GM18517 (cell line): ENCODE measurements at regions not wholly inside any gene's neighbourhood (a gene's known extent, or its start where the extent isn't known, plus 50 kb on each side); places are given as distances from the start of the nearest gene placed in this dataset.

Experiments
- ATAC-seq: cut with Tn5 transposase; IDR thresholded peaks from one replicate; pipeline ENCODE4 v1.9.1; 2021; ENCODE audit warnings: mild to moderate bottlenecking, moderate library complexity; ENCODE audit not compliant: unreplicated experiment

DNA sequence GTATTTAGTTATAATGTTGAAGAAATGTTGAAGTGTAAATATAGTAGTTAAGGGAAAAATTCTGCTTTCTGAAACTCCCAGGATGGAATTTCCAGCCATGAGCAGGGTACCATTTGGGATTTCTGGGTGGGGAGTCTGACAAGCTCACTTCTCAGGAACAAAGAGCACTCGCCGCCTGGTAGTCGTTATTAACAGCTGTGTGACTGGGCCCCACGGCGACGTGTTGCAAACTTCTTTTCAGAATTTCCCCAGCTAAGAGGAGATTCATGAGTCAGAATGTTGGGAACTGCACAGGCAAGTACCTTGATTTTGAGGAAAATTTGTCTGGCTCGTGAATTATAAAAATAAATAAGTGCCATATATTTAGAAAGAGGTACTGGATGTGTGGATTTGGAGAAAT, 103.7 kb downstream of the LACC1 start:
- ATAC-seq = no peak

GRCh38 chr13:43984292-43984691, 104.6 kb downstream of the LACC1 start:
- ATAC-seq = no peak

DNA sequence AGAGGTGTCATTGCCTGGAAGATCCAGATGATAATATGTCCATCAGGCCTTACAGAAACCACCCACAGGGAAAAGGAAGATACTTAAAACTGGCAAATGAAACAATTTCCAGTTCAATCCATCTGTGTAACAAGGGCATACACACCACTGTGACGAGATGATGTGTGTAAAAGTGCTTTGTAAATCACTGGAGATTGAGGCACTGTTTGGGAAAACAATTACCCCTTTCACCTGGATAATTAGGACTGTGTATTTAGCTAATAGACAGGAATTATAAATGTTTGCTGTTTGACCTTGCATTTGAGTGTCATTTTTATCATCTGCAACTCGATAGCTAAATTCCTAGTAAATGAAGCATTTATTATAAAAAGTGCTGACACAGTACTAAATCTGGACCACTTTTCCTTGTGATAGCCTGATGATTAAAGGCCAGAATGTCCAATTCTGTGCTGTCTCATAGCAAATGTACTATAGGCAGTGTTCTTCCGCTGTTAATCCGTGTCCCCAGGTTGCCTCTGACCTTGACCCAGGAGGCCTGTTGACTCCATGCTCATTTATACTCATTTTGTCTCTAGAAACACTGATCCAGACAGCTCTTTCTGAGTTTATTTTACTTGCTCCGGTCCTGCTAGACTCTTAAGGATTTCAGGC, 105.8 kb downstream of the LACC1 start:
- no peak for ATAC-seq

GRCh38 chr13:43986421-43986981, 106.8 kb downstream of the LACC1 start:
- no peak for ATAC-seq

DNA sequence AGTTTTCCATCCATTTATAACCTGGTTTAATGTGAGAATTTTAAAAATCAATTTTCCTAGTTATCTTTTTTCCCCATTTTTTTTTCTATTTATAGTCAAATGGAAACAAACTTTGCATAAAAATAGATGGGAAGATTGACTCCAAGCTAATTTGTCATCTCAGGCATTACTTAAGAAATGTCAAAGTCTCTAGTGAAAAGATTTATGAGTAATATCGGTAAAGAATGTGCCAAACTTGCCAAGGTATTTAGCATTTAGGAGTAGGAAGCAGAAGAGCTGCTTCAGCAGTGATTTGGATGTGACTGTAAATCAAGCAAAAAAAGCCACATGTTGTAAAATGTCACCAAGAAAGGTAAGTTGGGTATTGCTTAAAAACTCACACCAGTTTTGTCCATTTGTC, 108.6 kb downstream of the LACC1 start:
- no peak for ATAC-seq

DNA sequence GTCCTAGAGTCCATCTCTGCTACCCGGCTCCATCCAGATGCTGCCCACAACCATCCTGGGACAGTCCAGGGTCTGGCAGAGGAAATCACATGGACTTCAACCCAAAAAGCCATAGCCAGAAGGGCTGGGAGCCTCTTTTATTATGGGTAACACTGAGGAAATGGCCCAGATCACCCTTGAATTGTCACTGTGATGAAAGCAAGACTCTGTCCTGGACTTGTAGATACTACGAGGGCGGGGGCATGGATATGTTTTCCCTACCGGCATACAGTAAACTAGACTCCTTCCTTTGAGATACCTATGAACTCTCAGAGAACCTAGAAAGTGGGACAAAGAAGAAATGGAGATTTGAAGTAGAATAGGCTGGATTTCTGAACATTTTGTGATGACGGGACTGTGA, 110.3 kb downstream of the LACC1 start:
- no peak for ATAC-seq

DNA sequence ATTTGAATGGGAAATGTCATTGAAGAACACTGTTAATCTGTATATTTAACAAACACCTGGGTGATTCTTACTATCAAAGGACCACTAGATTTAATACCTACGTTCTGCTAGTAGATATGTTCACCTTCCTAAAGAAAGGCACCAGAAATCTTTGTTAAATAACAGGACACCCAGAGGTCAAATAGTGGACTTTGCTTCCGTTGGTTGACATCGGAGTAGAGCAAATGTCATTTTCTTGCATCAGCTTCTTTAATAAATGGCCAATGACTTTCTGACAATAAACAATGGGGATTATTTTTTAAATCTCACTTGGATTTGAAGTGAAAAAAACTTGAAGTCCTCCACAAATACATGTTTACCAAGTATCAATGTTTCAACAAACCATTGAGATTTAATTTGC, 111.1 kb downstream of the LACC1 start:
- no peak for ATAC-seq

GRCh38 chr13:43991773-43992201, 112.1 kb downstream of the LACC1 start:
- no peak for ATAC-seq

GRCh38 chr13:43992211-43992610, 112.5 kb downstream of the LACC1 start:
- no peak for ATAC-seq

- ATAC-seq = no peak
Measured at GRCh38 chr13:43994999-43995859, 115.5 kb downstream of the LACC1 start.

DNA sequence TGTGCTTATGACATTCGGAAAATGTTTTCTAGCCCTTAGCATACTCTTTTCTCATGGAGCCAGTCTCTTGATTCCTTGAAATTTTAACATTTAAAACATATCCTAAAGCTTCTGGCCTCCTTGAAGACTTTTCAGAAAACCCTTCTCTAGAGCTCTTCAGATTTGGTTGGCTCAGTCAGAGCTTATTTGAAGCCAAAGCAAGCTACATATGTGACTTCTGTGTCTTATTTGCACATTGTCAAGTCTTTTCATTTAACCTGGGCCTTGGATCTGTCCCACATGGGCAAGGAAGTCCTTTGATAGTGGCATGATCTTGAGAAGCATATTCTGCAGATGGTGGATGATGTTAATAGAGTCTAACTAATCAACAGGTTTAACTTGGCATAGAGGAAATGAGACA, 116.5 kb downstream of the LACC1 start:
- no peak for ATAC-seq

GRCh38 chr13:44003481-44003880, 123.8 kb downstream of the LACC1 start:
- no peak for ATAC-seq

GRCh38 chr13:44004878-44005277, 125.2 kb downstream of the LACC1 start:
- ATAC-seq = no peak

DNA sequence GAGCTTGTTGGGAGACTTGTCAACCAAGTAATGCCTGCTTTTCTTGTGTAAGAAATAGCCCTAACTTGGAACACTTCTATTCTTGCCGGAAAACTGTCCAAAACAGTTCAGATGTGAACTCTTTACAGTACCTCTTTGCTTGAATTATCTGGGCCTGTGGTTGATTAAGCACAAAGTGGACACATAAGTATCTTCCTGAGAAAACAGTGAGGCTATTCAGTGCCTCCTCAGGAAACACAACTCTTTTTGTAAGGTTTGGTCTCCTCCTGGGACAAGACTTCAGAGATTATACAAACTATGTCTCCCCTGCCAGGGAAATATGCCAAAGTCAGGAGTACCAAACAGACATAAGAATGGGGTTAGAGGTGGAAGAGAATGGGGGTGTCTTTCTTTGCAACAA, 127.7 kb downstream of the LACC1 start:
- no peak for ATAC-seq

GRCh38 chr13:44011036-44011435, 131.3 kb downstream of the LACC1 start:
- ATAC-seq = no peak

DNA sequence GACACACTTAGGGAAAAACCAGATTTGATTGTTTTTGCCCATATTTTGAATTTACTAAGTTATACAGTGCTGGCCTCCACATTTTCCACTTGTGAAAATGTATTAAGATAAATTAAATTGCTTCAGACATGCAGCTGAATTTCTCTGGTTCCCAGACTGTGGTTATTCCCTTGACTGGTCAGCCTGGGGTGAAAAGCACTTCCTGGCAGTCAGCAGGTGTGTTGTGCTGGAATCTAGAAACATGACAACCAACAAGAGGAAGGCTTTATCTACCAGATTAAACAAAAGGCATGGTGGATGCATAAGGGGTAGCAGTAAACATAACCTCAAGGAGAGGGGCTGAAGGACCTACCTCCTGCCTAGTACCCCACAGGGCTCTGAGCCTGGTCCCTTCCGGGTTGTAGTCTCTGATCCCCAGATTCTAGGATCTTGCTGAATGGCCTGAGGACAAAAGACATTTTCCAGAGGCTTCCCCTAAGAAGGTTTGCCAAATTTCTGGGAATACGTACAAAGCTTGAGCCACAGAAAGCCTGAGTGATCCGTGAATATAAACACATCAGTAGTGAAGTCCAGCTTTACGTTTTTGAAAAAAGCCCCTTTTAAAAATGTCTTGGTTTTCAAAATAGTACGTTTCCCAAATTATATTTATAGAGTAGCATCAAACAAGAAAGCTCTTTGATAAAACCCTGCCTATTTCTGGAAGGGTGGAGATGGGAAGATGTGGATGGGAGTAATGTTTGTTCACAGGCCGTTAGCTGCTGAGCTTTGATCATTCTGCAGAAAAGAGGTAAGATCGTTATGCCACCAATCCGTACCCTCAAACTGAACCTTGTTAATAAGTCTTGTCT, 133.4 kb downstream of the LACC1 start:
- ATAC-seq = no peak

DNA sequence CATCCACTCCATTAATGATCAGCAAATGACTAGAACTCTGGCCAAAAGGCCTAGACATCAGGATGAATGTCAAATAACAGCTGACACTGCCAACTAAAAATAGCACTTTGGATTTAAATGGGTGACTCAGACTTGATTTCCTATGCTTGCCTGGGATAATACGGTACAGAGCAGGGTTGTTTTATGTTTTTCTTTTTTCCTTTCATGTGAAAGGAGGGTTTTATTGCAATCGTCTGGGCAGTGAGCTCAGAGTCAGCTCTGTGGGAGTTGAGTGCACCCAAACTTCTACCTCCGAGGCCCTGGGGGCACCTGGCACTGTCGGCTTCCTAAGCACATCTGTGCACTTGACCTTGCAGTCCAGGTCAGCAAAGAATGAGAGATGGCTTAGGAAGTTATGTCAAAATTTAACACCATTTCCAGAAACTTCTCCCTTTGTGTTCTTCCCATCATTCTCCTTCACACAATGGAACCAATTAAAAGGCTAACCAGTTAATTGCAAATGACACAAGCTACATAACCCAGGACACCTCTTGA, 134.1 kb downstream of the LACC1 start:
- no peak for ATAC-seq

DNA sequence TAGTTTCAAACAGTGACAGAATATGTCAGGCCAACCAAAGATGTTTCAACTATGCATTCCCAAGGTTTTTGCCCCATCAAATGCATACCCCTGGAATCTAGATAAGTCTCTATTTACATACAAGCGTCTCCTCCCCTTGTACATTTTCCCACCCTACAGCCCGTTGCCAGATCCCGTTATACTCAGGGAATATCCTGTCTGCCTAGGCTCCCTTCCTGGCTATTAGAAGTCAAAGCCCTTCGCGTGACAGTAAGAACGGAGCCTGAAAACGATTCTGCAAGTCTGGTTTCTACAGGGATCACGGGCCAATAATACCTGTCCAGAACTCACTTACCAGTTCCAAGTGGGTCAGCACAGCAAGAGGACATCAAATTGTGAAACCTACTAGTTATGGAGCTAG, 134.8 kb downstream of the LACC1 start:
- no peak for ATAC-seq

DNA sequence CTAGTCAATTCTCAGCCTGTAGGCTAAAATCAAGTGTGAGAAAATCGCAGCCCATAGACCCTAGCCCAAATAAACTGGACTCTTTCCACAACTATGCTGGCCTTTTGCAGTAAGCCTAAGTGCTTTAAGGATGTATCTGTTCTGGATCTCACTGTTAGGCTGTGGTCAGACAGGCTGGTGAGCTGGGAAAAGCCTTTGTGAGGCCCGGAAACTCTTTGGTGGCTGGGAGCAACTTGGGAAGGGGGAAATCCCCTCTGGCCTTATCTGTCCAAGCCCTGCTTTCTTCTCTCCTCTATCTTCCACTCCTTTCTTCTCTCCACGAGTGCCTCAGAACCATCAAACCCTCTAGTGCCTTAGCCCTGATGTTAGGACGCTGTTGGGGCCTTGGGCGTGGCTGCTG, 135.4 kb downstream of the LACC1 start:
- no peak for ATAC-seq

GRCh38 chr13:44015811-44016210, 136.1 kb downstream of the LACC1 start:
- ATAC-seq = no peak

DNA sequence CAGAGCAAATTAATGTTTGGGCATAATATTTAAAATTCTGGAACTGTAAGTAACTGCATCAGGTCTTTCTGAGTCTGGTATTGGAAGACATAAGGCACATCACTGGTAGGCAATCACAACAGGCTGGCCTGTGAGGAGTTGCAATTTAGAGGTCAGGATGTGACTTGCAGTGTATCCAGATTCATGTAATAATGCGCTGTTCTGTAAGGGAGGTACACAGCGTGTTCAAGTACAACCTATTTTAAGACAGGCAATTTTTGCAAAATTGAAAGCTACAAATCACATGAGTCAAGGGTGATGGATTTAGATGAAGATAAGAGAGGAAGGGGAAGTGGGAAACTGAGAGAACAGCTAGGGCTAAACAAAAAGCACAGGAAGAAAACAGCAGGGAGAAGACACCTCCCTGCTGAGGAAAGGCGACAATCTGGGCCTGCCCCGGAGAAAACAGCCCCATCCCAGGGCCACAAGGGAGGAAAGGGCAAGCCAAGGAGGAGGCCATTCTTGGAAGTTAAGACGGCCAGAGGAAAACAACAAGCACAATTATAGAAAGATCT, 138.1 kb downstream of the LACC1 start:
- ATAC-seq = no peak
